Activated naive CD4-positive, alpha-beta T cell treated with anti-CD3 and anti-CD28 coated beads, Interleukin-2, amount 50 U/mL, for 72 hours (primary cell): ENCODE measurements at regions not wholly inside any gene's neighbourhood (a gene's known extent, or its start where the extent isn't known, plus 50 kb on each side); places are given as distances from the start of the nearest gene placed in this dataset.

Experiments
- ATAC-seq, 2 donors: fragments of 150-1000 bp; cut with Tn5 transposase; 2 replicates each; pipeline ENCODE4 v1.10.0; 2021; ENCODE audit warnings: mild to moderate bottlenecking in 2 of 2, moderate library complexity in 2 of 2
- DNase-seq, 2 donors: peaks; one replicate each; pipeline ENCODE4 v3.0.0; 2021 to 2022; ENCODE audit warnings: low spot score in 2 of 2
- H3K27ac Mint-ChIP-seq, 2 donors: one replicate each; pipeline ENCODE4 v1.8.0; 2022; ENCODE audit warnings: mild to moderate bottlenecking in 2 of 2, mixed read lengths in 2 of 2
- H3K36me3 Mint-ChIP-seq, 2 donors: one replicate each; pipeline ENCODE4 v1.8.0; 2022; ENCODE audit warnings: mixed read lengths in 2 of 2
- H3K9me3 Mint-ChIP-seq, 2 donors: one replicate each; pipeline ENCODE4 v1.8.0; 2022; ENCODE audit warnings: mixed read lengths in 2 of 2

DNA sequence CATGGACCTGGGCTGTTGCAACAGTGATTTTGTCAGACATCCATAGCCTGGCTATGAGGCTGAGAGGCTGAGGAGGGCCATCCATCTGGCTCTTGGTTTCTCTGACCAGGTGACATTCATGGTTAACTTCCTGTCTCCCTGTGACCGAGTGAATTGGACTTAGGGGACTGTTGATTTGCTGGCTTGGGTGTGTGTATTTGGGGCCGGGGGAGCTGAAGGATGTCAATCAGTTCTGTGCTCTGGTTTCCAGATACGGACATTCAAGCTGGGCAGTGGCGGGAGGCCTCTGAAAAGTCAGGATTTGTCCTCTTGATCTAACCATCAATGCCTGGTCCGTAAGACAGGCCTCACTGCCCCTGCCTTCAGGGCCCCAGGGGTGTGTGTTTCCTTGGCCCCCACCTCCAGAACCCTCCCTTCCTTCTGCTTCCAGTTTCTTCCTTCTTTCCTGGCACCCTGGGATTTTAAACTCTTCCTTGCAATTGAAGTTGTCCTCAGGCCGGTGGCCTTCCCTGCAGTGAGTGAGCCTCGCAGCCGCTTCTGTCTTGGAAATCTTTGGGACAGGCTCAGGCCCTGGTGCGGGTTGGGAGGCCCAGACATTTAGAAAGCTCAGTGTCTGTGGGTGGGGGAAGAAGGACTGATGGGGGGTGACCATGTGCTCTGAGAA lies 54.7 kb upstream of the HAAO start:
- Mint-ChIP-seq H3K27ac (peak overlapping the region in 1 of 2 donors; percentile 72), H3K36me3 (no peaks in the 10 kb centered on the region), H3K9me3 (no peaks in the 10 kb centered on the region)
- no peak for DNase-seq
- no peak for ATAC-seq

DNA sequence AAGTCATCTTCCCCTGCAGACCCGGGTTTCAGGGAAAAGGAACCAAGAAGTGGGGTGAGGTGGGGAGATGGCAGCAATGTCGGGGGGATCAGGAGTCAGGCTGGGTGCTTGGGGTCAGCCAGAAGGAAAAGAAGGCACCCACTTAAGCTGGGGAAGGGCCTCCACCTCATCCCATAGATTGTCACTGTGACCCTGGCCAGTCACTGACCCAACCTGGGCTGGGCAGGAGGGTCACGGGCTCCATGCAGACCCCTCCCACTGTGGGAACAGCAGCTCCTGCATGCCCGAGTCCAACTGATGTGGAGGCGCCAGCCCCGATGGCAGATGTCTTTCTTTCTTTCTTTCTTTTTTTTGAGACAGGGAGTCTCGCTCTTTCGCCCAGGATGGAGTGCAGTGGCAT lies 53.6 kb upstream of the HAAO start:
- no peaks in the 10 kb centered on the region for H3K36me3 Mint-ChIP-seq
- H3K27ac Mint-ChIP-seq, result peak overlapping the region in 1 of 2 donors; percentile 53
- H3K9me3 Mint-ChIP-seq, result no peaks in the 10 kb centered on the region
- ATAC-seq (no peak), DNase-seq (no peak)

DNA sequence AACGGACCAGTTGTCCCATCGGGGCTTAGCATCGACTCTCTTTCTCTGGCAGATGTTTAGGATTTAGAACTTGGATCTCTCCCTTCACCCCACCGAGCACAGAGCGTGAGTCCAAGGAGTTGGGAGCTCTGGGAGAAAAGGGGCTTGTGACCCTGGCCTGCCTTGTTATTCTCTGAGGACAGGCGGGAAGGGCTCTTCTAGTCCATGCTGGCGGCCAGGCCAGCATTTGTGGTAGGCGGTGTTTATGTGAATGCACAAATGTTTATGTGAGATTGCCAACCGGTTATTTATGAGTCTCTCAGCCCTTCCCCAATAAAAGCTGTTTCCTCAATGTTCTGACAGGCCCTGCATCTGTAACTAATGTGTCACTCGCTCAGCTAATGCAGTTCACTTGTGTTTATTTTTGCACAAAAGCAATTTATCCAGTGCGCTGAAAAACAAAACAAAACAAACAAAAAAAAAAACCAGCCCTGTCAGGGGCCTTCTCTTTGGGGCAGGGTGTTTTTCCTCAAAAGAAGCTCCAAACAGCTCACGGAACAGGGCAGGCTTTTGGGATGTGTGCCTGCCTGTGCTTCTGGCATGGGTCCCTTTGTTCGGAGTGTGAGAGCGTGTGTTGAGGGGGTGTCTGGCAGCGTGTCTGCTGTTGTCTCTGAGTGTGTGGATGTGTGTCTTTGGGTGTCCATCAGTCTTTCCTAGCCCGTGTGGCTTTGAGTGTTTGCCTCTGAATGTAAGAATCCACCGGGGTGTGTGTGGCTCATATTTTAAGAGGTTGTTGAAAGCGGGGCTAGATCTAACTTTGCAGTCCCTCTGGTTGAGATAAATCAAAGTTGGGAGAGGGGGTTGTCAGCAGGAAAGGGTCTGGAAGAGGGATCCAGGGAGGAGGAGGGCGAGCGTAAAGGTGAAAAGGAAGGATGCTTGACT lies 52.8 kb upstream of the HAAO start:
- no peaks in the 10 kb centered on the region for H3K36me3 Mint-ChIP-seq
- peak overlapping the region in 1 of 2 donors; percentile 13 for H3K27ac Mint-ChIP-seq
- no peak for ATAC-seq
- no peak for DNase-seq
- H3K9me3 Mint-ChIP-seq, result no peaks in the 10 kb centered on the region

GRCh38 chr2:42844366-42844765 lies 52.0 kb upstream of the HAAO start:
- no peak for DNase-seq
- no peaks in the 10 kb centered on the region for H3K36me3 Mint-ChIP-seq
- no peak for ATAC-seq
- H3K9me3 Mint-ChIP-seq, result no peaks in the 10 kb centered on the region
- H3K27ac Mint-ChIP-seq, result no peak overlapping the region

- ATAC-seq, result no peak
- no peak overlapping the region for H3K27ac Mint-ChIP-seq
- H3K9me3 Mint-ChIP-seq, result no peaks in the 10 kb centered on the region
- H3K36me3 Mint-ChIP-seq, result no peaks in the 10 kb centered on the region
- DNase-seq, result no peak
These were observed 51.2 kb upstream of the HAAO start for GRCh38 chr2:42843611-42844010.

DNA sequence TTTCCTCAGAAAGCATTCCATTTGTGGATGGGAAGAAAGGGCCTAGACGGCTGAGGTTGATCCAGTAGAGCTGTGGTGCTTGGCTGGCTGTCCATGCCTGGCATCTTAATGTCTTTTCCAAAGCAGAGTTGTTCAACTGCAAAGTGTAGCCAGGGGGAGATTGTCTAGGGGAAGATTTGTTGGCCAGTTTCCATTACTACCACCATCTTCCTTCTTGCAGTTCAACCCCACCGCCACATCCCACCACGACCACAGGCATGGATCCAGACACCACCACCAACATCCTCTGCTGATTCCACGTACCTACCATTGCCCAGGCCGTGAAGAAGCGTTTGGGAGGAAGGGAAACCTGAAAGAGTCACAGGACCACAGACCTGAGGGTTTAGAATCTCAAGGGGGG lies 50.7 kb upstream of the HAAO start:
- no peak overlapping the region for H3K27ac Mint-ChIP-seq
- no peaks in the 10 kb centered on the region for H3K9me3 Mint-ChIP-seq
- H3K36me3 Mint-ChIP-seq, result no peaks in the 10 kb centered on the region
- no peak for ATAC-seq
- no peak for DNase-seq

- no peak overlapping the region for H3K27ac Mint-ChIP-seq
- DNase-seq (no peak), ATAC-seq (no peak)
- H3K9me3 Mint-ChIP-seq, result no peaks in the 10 kb centered on the region
- no peaks in the 10 kb centered on the region for H3K36me3 Mint-ChIP-seq
These were observed 50.1 kb upstream of the HAAO start for GRCh38 chr2:42842466-42842865.
